ENCODE measurements at regions not wholly inside any gene's neighbourhood (a gene's known extent, or its start where the extent isn't known, plus 50 kb on each side); places are given as distances from the start of the nearest gene placed in this dataset.
"Not testable (repeated sequence)": the region's sequence is repeated elsewhere in the genome, so short reads cannot be mapped to it uniquely, and the experiment has no call there.

GRCh38 chr21:21898801-21899200, 900.6 kb downstream of the NCAM2 start:
- TF ChIP-seq NR2C2 (CRISPR knock-in tag; IDR thresholded peaks at IDR 0.05) (no peak), TEAD4 (CRISPR knock-in tag; IDR thresholded peaks at IDR 0.05) (no peak), PRDM15 (CRISPR knock-in tag; IDR thresholded peaks at IDR 0.05) (no peak), JAZF1 (CRISPR knock-in tag; IDR thresholded peaks at IDR 0.05) (no peak), NFE2L1 (CRISPR knock-in tag; IDR thresholded peaks at IDR 0.05) (no peak), ETV6 (CRISPR knock-in tag; IDR thresholded peaks at IDR 0.05) (no peak), ZNF423 (CRISPR knock-in tag; IDR thresholded peaks at IDR 0.05) (no peak), ELF4 (CRISPR knock-in tag; IDR thresholded peaks at IDR 0.05; ENCODE audit: low read depth) (no peak), MXD4 (CRISPR knock-in tag; IDR thresholded peaks at IDR 0.05; ENCODE audit: borderline replicate concordance) (no peak), FOXJ3 (CRISPR knock-in tag; IDR thresholded peaks at IDR 0.05; ENCODE audit: borderline replicate concordance) (no peak), NFYB (CRISPR knock-in tag; conservative IDR thresholded peaks at IDR 0.05; ENCODE audit: low read depth) (no peak), MLX (CRISPR knock-in tag; IDR thresholded peaks at IDR 0.05) (no peak), CBFB (CRISPR knock-in tag; IDR thresholded peaks at IDR 0.05; ENCODE audit: low read depth) (no peak), GABPB1 (CRISPR knock-in tag; IDR thresholded peaks at IDR 0.05) (no peak), CDX4 (CRISPR knock-in tag; IDR thresholded peaks at IDR 0.05; ENCODE audit: borderline replicate concordance) (no peak), ZNF532 (CRISPR knock-in tag; IDR thresholded peaks at IDR 0.05; ENCODE audit: borderline replicate concordance) (no peak), SMAD4 (CRISPR knock-in tag; IDR thresholded peaks at IDR 0.05) (no peak), AFF4 (CRISPR knock-in tag; IDR thresholded peaks at IDR 0.05; ENCODE audit: borderline replicate concordance) (no peak)
- Mint-ChIP-seq H3K27ac (no peak overlapping the region), H3K27me3 (ENCODE audit: low read depth) (no peaks in the 10 kb centered on the region), H3K4me3 (no peak overlapping the region), H3K4me1 (peaks cover 7% of the 10 kb centered on the region; the same call in 1 of the 2 replicates), H3K36me3 (peaks cover 4% of the 10 kb centered on the region; the same call in 1 of the 2 replicates), H3K9me3 (peaks cover 22% of the 10 kb centered on the region)
- no peak for DNase-seq (ENCODE audit: low spot score)
- ChIA-PET CTCF (no interaction called here), POLR2A (no interaction called here)
- no peak for ATAC-seq

GRCh38 chr21:21902416-21902815, 904.2 kb downstream of the NCAM2 start:
- DNase-seq (ENCODE audit: low spot score); H3K27ac Mint-ChIP-seq; ATAC-seq; H3K4me3 Mint-ChIP-seq; H3K27me3 Mint-ChIP-seq (ENCODE audit: low read depth); POLR2A ChIA-PET; H3K36me3 Mint-ChIP-seq; H3K4me1 Mint-ChIP-seq; CTCF ChIA-PET: not testable (repeated sequence)
- peaks cover 13% of the 10 kb centered on the region; the same call in 1 of the 2 replicates for H3K9me3 Mint-ChIP-seq

Data from WTC11 (cell line).